H1 (cell line): ENCODE measurements at regions not wholly inside any gene's neighbourhood (a gene's known extent, or its start where the extent isn't known, plus 50 kb on each side); places are given as distances from the start of the nearest gene placed in this dataset.

Experiments
- CTCF ChIA-PET: fragments of 300-600 bp; sonication (Branson Sonifier 250); formaldehyde crosslinking; loops from one replicate; lab custom pipeline; 2021; ENCODE audit not compliant: partially characterized antibody; lab: Charles Lee
- POLR2A ChIA-PET: fragments of 300-600 bp; sonication (Branson Sonifier 250); formaldehyde crosslinking; loops from one replicate; lab custom pipeline; 2021; ENCODE audit warnings: inconsistent platforms; ENCODE audit not compliant: partially characterized antibody; lab: Charles Lee
- DNase-seq, 2 experiments: peaks; one replicate each; pipeline versions ENCODE4 v3.0.0 to v3.0.0-alpha.2; 2010 to 2022; ENCODE audit warnings: low spot score in 2 of 2, low read depth in 1 of 2, mixed read lengths in 1 of 2
- FAIRE-seq: peaks from 2 replicates; lab custom pipeline; 2011; peaks lifted over from hg19 to GRCh38; lab: Jason Lieb, UNC
- H2AFZ ChIP-seq: 2 replicates; pipeline ENCODE4 v1.8.1; 2012; ENCODE audit warnings: low read length, inconsistent platforms
- H2AK5ac ChIP-seq: 2 replicates; pipeline ENCODE4 v1.6.1; 2013; ENCODE audit warnings: low read depth, low read length
- H2BK120ac ChIP-seq: replicated peaks from 2 replicates; pipeline ENCODE3; 2013; ENCODE audit warnings: low read depth, low read length, inconsistent platforms
- H2BK12ac ChIP-seq: 2 replicates; pipeline ENCODE4 v1.6.1; 2013; ENCODE audit warnings: low read depth, low read length
- H2BK15ac ChIP-seq: 2 replicates; pipeline ENCODE4 v1.6.1; 2013; ENCODE audit warnings: low read length
- H2BK20ac ChIP-seq: 2 replicates; pipeline ENCODE4 v1.6.1; 2013; ENCODE audit warnings: low read length
- H2BK5ac ChIP-seq: 2 replicates; pipeline ENCODE4 v1.6.1; 2013; ENCODE audit warnings: low read depth, low read length
- H3K14ac ChIP-seq: 2 replicates; pipeline ENCODE4 v1.6.1; 2013; ENCODE audit warnings: inconsistent platforms; ENCODE audit not compliant: insufficient read length
- H3K18ac ChIP-seq: 2 replicates; pipeline ENCODE4 v1.6.1; 2013; ENCODE audit warnings: low read length; ENCODE audit errors: extremely low read depth
- H3K23ac ChIP-seq: 2 replicates; pipeline ENCODE4 v1.6.1; 2013; ENCODE audit warnings: inconsistent platforms; ENCODE audit not compliant: insufficient read length
- H3K23me2 ChIP-seq: 2 replicates; pipeline ENCODE4 v1.6.1; 2013; ENCODE audit warnings: low read depth, low read length
- H3K27ac ChIP-seq: 2 replicates; pipeline ENCODE4 v1.6.1; 2011; ENCODE audit warnings: low read depth, low read length, inconsistent platforms
- H3K27me3 ChIP-seq, 4 experiments: replicated peaks in 1 of 4; 1 replicate in 1 of 4; 2 replicates in 3 of 4; pipeline versions ENCODE4 v1.6.1 to v1.8.1; 2011 to 2013; ENCODE audit warnings: low read length in 3 of 4, mild to moderate bottlenecking in 3 of 4, inconsistent platforms in 2 of 4, mixed read lengths in 2 of 4, moderate library complexity in 1 of 4; ENCODE audit not compliant: control insufficient read depth in 3 of 4, insufficient read depth in 3 of 4; ENCODE audit errors: extremely low read depth in 1 of 4
- H3K36me3 ChIP-seq, 4 experiments: 2 replicates each; pipeline versions ENCODE4 v1.6.1 to v1.8.1; 2011 to 2013; ENCODE audit warnings: mild to moderate bottlenecking in 4 of 4, low read length in 3 of 4, moderate library complexity in 2 of 4, control low read depth in 1 of 4, inconsistent platforms in 1 of 4; ENCODE audit not compliant: insufficient read depth in 4 of 4, control insufficient read depth in 2 of 4
- H3K4ac ChIP-seq: replicated peaks from 2 replicates; pipeline ENCODE3; 2013; ENCODE audit warnings: low read length, low read depth, mixed read lengths, inconsistent platforms; ENCODE audit not compliant: insufficient read length
- H3K4me1 ChIP-seq, 4 experiments: replicated peaks in 1 of 4; 1 replicate in 1 of 4; 2 replicates in 3 of 4; pipeline versions ENCODE4 v1.6.1 to v1.8.1; 2011 to 2013; ENCODE audit warnings: low read length in 3 of 4, inconsistent platforms in 2 of 4, mixed read lengths in 1 of 4; ENCODE audit not compliant: insufficient read depth in 4 of 4, control insufficient read depth in 3 of 4
- H3K4me2 ChIP-seq, 2 experiments: 2 replicates each; pipeline versions ENCODE4 v1.6.1 to v1.8.1; 2011 to 2013; ENCODE audit warnings: low read depth in 2 of 2, low read length in 2 of 2, control low read depth in 1 of 2, inconsistent platforms in 1 of 2, mild to moderate bottlenecking in 1 of 2; ENCODE audit not compliant: insufficient read depth in 1 of 2
- H3K4me3 ChIP-seq, 4 experiments: fragments of 200-600, 300-600 bp in 1 of 4; sonication (generic), shearing (Covaris generic), sonication (Bioruptor Twin) in 1 of 4; 2 replicates each; pipeline versions ENCODE4 v1.5.1 to v1.8.1; 2011 to 2016; ENCODE audit warnings: low read length in 4 of 4, low read depth in 3 of 4, control low read depth in 2 of 4, inconsistent platforms in 2 of 4, mild to moderate bottlenecking in 2 of 4, mixed read lengths in 1 of 4, moderate library complexity in 1 of 4; ENCODE audit not compliant: insufficient read depth in 2 of 4; ENCODE audit errors: extremely low read depth in 1 of 4
- H3K56ac ChIP-seq: replicated peaks from 2 replicates; pipeline ENCODE3; 2013; ENCODE audit warnings: low read depth, mild to moderate bottlenecking, mixed read lengths, low read length, inconsistent platforms; ENCODE audit not compliant: insufficient read length
- H3K79me1 ChIP-seq: 2 replicates; pipeline ENCODE4 v1.6.1; 2013; ENCODE audit warnings: low read depth, low read length, control low read depth
- H3K79me2 ChIP-seq, 2 experiments: 2 replicates each; pipeline versions ENCODE4 v1.6.1 to v1.8.1; 2012 to 2013; ENCODE audit warnings: low read length in 2 of 2, mild to moderate bottlenecking in 2 of 2, inconsistent platforms in 1 of 2; ENCODE audit not compliant: insufficient read depth in 2 of 2, control insufficient read depth in 1 of 2
- H3K9ac ChIP-seq, 4 experiments: replicated peaks in 1 of 4; 1 replicate in 1 of 4; 2 replicates in 3 of 4; pipeline versions ENCODE4 v1.6.1 to v1.8.1; 2011 to 2013; ENCODE audit warnings: low read depth in 3 of 4, low read length in 3 of 4, control low read depth in 2 of 4, mild to moderate bottlenecking in 2 of 4, moderate library complexity in 2 of 4, inconsistent platforms in 1 of 4; ENCODE audit errors: extremely low read depth in 1 of 4
- H3K9me3 ChIP-seq, 2 experiments: 2 replicates each; pipeline versions ENCODE4 v1.6.1 to v1.8.1; 2012 to 2013; ENCODE audit warnings: mild to moderate bottlenecking in 2 of 2, moderate library complexity in 2 of 2, control low read depth in 1 of 2, inconsistent platforms in 1 of 2, low read depth in 1 of 2, low read length in 1 of 2, mixed read lengths in 1 of 2; ENCODE audit not compliant: insufficient read depth in 2 of 2
- H4K20me1 ChIP-seq, 2 experiments: replicated peaks in 1 of 2; 2 replicates each; pipeline versions ENCODE3 to v1.8.1; 2011 to 2013; ENCODE audit warnings: inconsistent platforms in 2 of 2, low read length in 2 of 2, mild to moderate bottlenecking in 1 of 2; ENCODE audit not compliant: insufficient read depth in 2 of 2, control insufficient read depth in 1 of 2
- H4K5ac ChIP-seq: 2 replicates; pipeline ENCODE4 v1.6.1; 2013; ENCODE audit warnings: low read length, low read depth, mixed read lengths, inconsistent platforms; ENCODE audit not compliant: insufficient read length
- H4K8ac ChIP-seq: 2 replicates; pipeline ENCODE4 v1.8.0; 2013; ENCODE audit warnings: mild to moderate bottlenecking, moderate library complexity, low read length, inconsistent platforms; ENCODE audit not compliant: insufficient read depth; ENCODE audit errors: extremely low read depth
- H4K91ac ChIP-seq: replicated peaks from 2 replicates; pipeline ENCODE3; 2013; ENCODE audit warnings: low read length, mixed read lengths, inconsistent platforms; ENCODE audit not compliant: insufficient read length
- BCL11A ChIP-seq, 2 experiments: IDR thresholded peaks; one replicate each; pipeline ENCODE4 v1.6.1; 2011; ENCODE audit warnings: low read depth in 2 of 2, low read length in 2 of 2, mild to moderate bottlenecking in 2 of 2
- BRCA1 ChIP-seq: IDR thresholded peaks from 2 replicates; pipeline ENCODE4 v1.6.1; 2012; ENCODE audit warnings: low read depth, low read length, improper control_type of control experiment
- CHD2 ChIP-seq: IDR thresholded peaks from 2 replicates; pipeline ENCODE4 v1.6.1; 2012; ENCODE audit warnings: low read length, improper control_type of control experiment
- KDM1A ChIP-seq: fragments of 200-600, 300-600 bp; sonication (generic); IDR thresholded peaks from 2 replicates; pipeline ENCODE4 v1.7.1; 2016; ENCODE audit warnings: mild to moderate bottlenecking, low read length, borderline replicate concordance
- POU5F1 ChIP-seq: IDR thresholded peaks from 2 replicates; pipeline ENCODE4 v1.6.1; 2011; ENCODE audit warnings: low read depth, mild to moderate bottlenecking, low read length, moderate library complexity
- SAP30 ChIP-seq: fragments of 300-600 bp; sonication (generic); IDR thresholded peaks from 2 replicates; pipeline ENCODE4 v1.7.1; 2012; ENCODE audit warnings: low read length, moderate library complexity, mild to moderate bottlenecking, inconsistent platforms; ENCODE audit not compliant: insufficient read depth, insufficient replicate concordance
- TAF7 ChIP-seq: optimal IDR thresholded peaks from 2 replicates; pipeline ENCODE3; 2011; ENCODE audit warnings: low read depth, mild to moderate bottlenecking, inconsistent platforms, low read length, moderate library complexity, borderline replicate concordance

- Histone ChIP-seq H3K4me1 (peaks cover 0 to 4% (median 3%) of the 10 kb centered on the region in 4 experiments; a peak in 3 of 7 replicates), H2BK120ac (no peak overlapping the region), H3K9me3 (no peaks in the 10 kb centered on the region), H3K79me2 (no peaks in the 10 kb centered on the region), H3K14ac (no peak overlapping the region), H3K23me2 (no peaks in the 10 kb centered on the region), H2BK20ac (no peak overlapping the region), H4K8ac (no peak overlapping the region), H2AFZ (no peak overlapping the region), H3K4ac (no peak overlapping the region), H2BK5ac (no peak overlapping the region), H2BK15ac (no peak overlapping the region), H2AK5ac (no peak overlapping the region), H3K4me3 (no peak overlapping the region), H3K56ac (no peak overlapping the region), H4K91ac (no peak overlapping the region), H3K4me2 (no peak overlapping the region), H3K27me3 (no peaks in the 10 kb centered on the region), H4K5ac (no peak overlapping the region)
- POLR2A ChIA-PET: no interaction called here
- TF ChIP-seq CHD2 (no peak), POU5F1 (no peak), KDM1A (no peak), BRCA1 (no peak), TAF7 (no peak), BCL11A (IDR thresholded peaks at IDR 0.05; ENCODE audit: low read depth in 2 of 2, low read length in 2 of 2) (no peak), SAP30 (no peak)
- TF ChIP-seq, all 59 proteins: peak for 0
- Histone ChIP-seq H3K36me3 (no peaks in the 10 kb centered on the region), H2BK12ac (no peak overlapping the region), H3K9ac (no peak overlapping the region), H3K79me1 (no peaks in the 10 kb centered on the region), H3K18ac (no peak overlapping the region), H3K27ac (no peak overlapping the region), H3K23ac (no peak overlapping the region), H4K20me1 (no peaks in the 10 kb centered on the region)
- CTCF ChIA-PET: interaction anchor here (0.8 to 4.5 kb wide), 8 partner anchors 9 to 261 kb away, joined by 3 to 29 read pairs (median 4); no protein-coding TSS in a partner anchor
- FAIRE-seq (no peak), DNase-seq (no peak)
These were observed 70.1 kb upstream of the PPP2R2B start for GRCh38 chr5:146948666-146949065.
